Neural progenitor cell (in vitro differentiated cells): ENCODE measurements at regions not wholly inside any gene's neighbourhood (a gene's known extent, or its start where the extent isn't known, plus 50 kb on each side); places are given as distances from the start of the nearest gene placed in this dataset.
A peak's percentile ranks its signal among the peaks of the same experiment; 100 is the strongest.

ENCODE experiments used
- DNase-seq: peaks from one replicate; pipeline ENCODE4 v3.0.0-alpha.2; 2016; ENCODE audit warnings: low spot score
- H2AFZ ChIP-seq: fragments of 200-600 bp; sonication (generic); replicated peaks from 2 replicates; pipeline ENCODE4 v1.6.1; 2016; ENCODE audit warnings: antibody characterized with exemption
- H3F3A ChIP-seq: fragments of 200-600 bp; sonication (generic); 2 replicates; pipeline ENCODE4 v1.6.1; 2016; ENCODE audit warnings: antibody characterized with exemption, low read depth
- H3K27ac ChIP-seq: fragments of 200-600 bp; sonication (generic); 2 replicates; pipeline ENCODE4 v1.5.1; 2016; ENCODE audit warnings: mild to moderate bottlenecking
- H3K27me3 ChIP-seq: fragments of 200-600 bp; sonication (generic); 2 replicates; pipeline ENCODE4 v1.6.1; 2016; ENCODE audit warnings: mild to moderate bottlenecking, moderate library complexity
- H3K36me3 ChIP-seq: fragments of 200-600 bp; sonication (generic); 2 replicates; pipeline ENCODE4 v1.5.1; 2016
- H3K4me1 ChIP-seq: fragments of 200-600 bp; sonication (generic); 2 replicates; pipeline ENCODE4 v1.6.1; 2016; ENCODE audit warnings: mixed run types
- H3K4me2 ChIP-seq: fragments of 200-600 bp; sonication (generic); 2 replicates; pipeline ENCODE4 v1.6.1; 2016
- H3K4me3 ChIP-seq: fragments of 200-600 bp; sonication (generic); 2 replicates; pipeline ENCODE4 v1.5.1; 2016
- H3K79me2 ChIP-seq: fragments of 200-600 bp; sonication (generic); 2 replicates; pipeline ENCODE4 v1.6.1; 2016; ENCODE audit warnings: low read depth
- H3K9ac ChIP-seq: fragments of 200-600 bp; sonication (generic); 2 replicates; pipeline ENCODE4 v1.6.1; 2016
- H3K9me3 ChIP-seq: fragments of 200-600 bp; sonication (generic); 2 replicates; pipeline ENCODE4 v1.5.1; 2016; ENCODE audit warnings: low read depth
- H4K20me1 ChIP-seq: fragments of 200-600 bp; sonication (generic); 2 replicates; pipeline ENCODE4 v1.6.1; 2016; ENCODE audit warnings: low read depth
- H3K27ac Mint-ChIP-seq: 3 replicates; pipeline ENCODE4 v1.8.0; 2021; ENCODE audit warnings: mixed read lengths
- H3K27me3 Mint-ChIP-seq: 2 replicates; pipeline ENCODE4 v1.8.0; 2022; ENCODE audit warnings: low read depth, mild to moderate bottlenecking, inconsistent platforms, moderate library complexity, mixed read lengths; ENCODE audit not compliant: insufficient read depth
- H3K36me3 Mint-ChIP-seq: 3 replicates; pipeline ENCODE4 v1.8.0; 2021; ENCODE audit warnings: mixed read lengths
- H3K4me1 Mint-ChIP-seq: 3 replicates; pipeline ENCODE4 v1.8.0; 2021; ENCODE audit warnings: mixed read lengths
- H3K4me3 Mint-ChIP-seq: 3 replicates; pipeline ENCODE4 v1.8.0; 2021; ENCODE audit warnings: mild to moderate bottlenecking, moderate library complexity, mixed read lengths
- H3K9me3 Mint-ChIP-seq: 3 replicates; pipeline ENCODE4 v1.8.0; 2020; ENCODE audit warnings: mixed read lengths
- CTCF ChIP-seq: fragments of 200-600 bp; sonication (generic); IDR thresholded peaks from 2 replicates; pipeline ENCODE4 v1.5.1; 2017; ENCODE audit warnings: antibody characterized with exemption, mild to moderate bottlenecking
- EZH2 ChIP-seq: fragments of 200-600 bp; sonication (generic); IDR thresholded peaks from 2 replicates; pipeline ENCODE4 v1.6.1; 2017; ENCODE audit warnings: antibody characterized with exemption, mild to moderate bottlenecking, moderate library complexity
- EZH2phosphoT487 ChIP-seq: fragments of 200-600 bp; sonication (generic); IDR thresholded peaks from 2 replicates; pipeline ENCODE4 v1.6.1; 2017; ENCODE audit warnings: antibody characterized with exemption

- no peaks in the 10 kb centered on the region for H3K9me3 ChIP-seq
These were observed 490.9 kb downstream of the SHISA9 start for GRCh38 chr16:13392341-13392740.

DNA sequence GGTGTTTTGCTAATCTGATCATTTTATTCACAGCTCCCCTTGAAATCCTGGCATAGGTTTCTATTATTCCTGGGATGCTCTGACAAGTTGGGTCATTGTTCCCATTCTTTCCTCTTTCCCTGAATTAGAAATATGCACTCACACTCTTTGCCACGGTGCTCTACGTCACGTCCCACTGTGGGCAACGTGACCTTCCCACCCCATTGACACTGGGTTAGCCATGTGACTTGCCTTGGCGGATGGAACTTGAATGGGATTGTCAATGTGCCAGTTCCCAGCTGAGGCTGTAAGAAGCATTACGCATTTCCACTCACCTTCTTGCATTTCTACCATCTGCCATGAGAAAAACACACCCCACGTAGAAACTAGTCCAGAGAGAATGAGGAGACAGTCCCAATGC lies 492.4 kb downstream of the SHISA9 start:
- no peaks in the 10 kb centered on the region for H4K20me1 ChIP-seq
- no peak overlapping the region for H3K4me3 ChIP-seq
- TF ChIP-seq EZH2 (no peak), EZH2phosphoT487 (no peak), CTCF (no peak)
- H3K27ac ChIP-seq: no peak overlapping the region
- no peaks in the 10 kb centered on the region for H3K36me3 Mint-ChIP-seq
- no peak overlapping the region for H2AFZ ChIP-seq
- H3K27me3 ChIP-seq: no peaks in the 10 kb centered on the region
- H3K4me1 ChIP-seq: no peaks in the 10 kb centered on the region
- no peaks in the 10 kb centered on the region for H3K9me3 ChIP-seq
- H3K36me3 ChIP-seq: no peaks in the 10 kb centered on the region
- H3K4me3 Mint-ChIP-seq: no peak overlapping the region
- H3K79me2 ChIP-seq: no peaks in the 10 kb centered on the region
- H3K27ac Mint-ChIP-seq: no peak overlapping the region
- no peaks in the 10 kb centered on the region for H3F3A ChIP-seq
- H3K4me1 Mint-ChIP-seq: peaks cover 17% of the 10 kb centered on the region
- H3K9ac ChIP-seq: no peak overlapping the region
- peaks cover 4% of the 10 kb centered on the region for H3K9me3 Mint-ChIP-seq
- no peak overlapping the region for H3K4me2 ChIP-seq
- DNase-seq: no peak
- H3K27me3 Mint-ChIP-seq: peaks cover 4% of the 10 kb centered on the region

More at GRCh38 chr16:13392341-13392740, 490.9 kb downstream of the SHISA9 start:
- DNase-seq: no peak
- Histone ChIP-seq H3K4me1 (no peaks in the 10 kb centered on the region), H3K4me2 (no peak overlapping the region), H2AFZ (no peak overlapping the region), H3F3A (no peaks in the 10 kb centered on the region), H3K27me3 (no peaks in the 10 kb centered on the region), H4K20me1 (no peaks in the 10 kb centered on the region), H3K27ac (no peak overlapping the region), H3K9ac (no peak overlapping the region), H3K4me3 (no peak overlapping the region), H3K36me3 (no peaks in the 10 kb centered on the region), H3K79me2 (no peaks in the 10 kb centered on the region)
- Mint-ChIP-seq H3K9me3 (peaks cover 10% of the 10 kb centered on the region), H3K27ac (no peak overlapping the region), H3K36me3 (peaks cover 4% of the 10 kb centered on the region), H3K4me1 (peaks cover 17% of the 10 kb centered on the region), H3K27me3 (peaks cover 4% of the 10 kb centered on the region), H3K4me3 (no peak overlapping the region)
- TF ChIP-seq EZH2: no peak

DNA sequence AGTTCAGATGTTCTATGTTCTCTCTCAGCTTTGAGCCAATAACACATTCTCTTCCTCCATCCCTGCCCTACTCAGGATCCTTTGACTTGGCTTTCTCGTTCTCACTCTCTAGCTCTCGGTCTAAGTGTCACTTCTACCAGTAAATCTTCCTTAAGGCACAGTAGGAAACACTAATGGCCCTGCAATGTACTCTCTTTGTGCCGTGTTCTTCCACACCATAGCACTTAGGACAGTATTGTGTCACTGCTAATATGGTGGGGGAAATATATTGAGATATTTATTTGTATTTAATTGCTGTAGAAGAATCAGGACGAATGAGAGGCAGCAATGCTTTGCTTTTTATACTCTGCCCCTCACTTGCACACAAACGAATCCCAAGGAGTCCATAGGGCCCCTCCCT lies 493.1 kb downstream of the SHISA9 start:
- Histone ChIP-seq H4K20me1 (no peaks in the 10 kb centered on the region), H3K4me2 (no peak overlapping the region), H3K36me3 (no peaks in the 10 kb centered on the region), H3K9me3 (no peaks in the 10 kb centered on the region), H3K4me1 (no peaks in the 10 kb centered on the region), H3K27me3 (no peaks in the 10 kb centered on the region), H3K4me3 (no peak overlapping the region), H3K9ac (no peak overlapping the region), H3K79me2 (no peaks in the 10 kb centered on the region), H3K27ac (no peak overlapping the region), H2AFZ (no peak overlapping the region), H3F3A (no peaks in the 10 kb centered on the region)
- peaks cover 4% of the 10 kb centered on the region for H3K27me3 Mint-ChIP-seq
- no peaks in the 10 kb centered on the region for H3K36me3 Mint-ChIP-seq
- no peak for DNase-seq
- H3K9me3 Mint-ChIP-seq: no peaks in the 10 kb centered on the region
- H3K4me3 Mint-ChIP-seq: no peak overlapping the region
- no peak overlapping the region for H3K27ac Mint-ChIP-seq
- TF ChIP-seq CTCF (no peak), EZH2phosphoT487 (no peak), EZH2 (no peak)
- H3K4me1 Mint-ChIP-seq: peaks cover 17% of the 10 kb centered on the region

DNA sequence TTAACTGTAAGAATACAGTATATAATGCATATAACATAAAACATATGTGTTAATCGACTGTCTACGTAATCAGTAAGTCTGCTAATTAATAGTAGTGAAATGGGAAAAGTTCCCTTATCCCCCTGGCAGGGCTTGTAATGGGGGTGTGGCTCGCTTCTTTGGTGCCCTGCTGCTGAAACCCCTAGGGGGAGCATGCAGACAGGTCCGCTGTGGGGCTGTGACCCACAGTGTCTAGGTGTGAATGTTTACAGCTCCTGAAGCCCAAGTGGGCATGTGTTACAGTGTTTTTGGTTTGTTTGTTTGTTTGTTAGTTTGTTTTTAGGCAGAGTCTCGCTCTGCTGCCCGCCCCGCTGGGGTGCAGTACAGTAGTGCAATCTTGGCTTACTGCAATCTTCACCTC lies 495.7 kb downstream of the SHISA9 start:
- H3K36me3 ChIP-seq: no peaks in the 10 kb centered on the region
- no peak overlapping the region for H3K4me2 ChIP-seq
- no peaks in the 10 kb centered on the region for H3K27me3 ChIP-seq
- H3K4me1 ChIP-seq: no peaks in the 10 kb centered on the region
- Mint-ChIP-seq H3K9me3 (no peaks in the 10 kb centered on the region), H3K4me1 (peaks cover 4% of the 10 kb centered on the region), H3K27ac (no peak overlapping the region), H3K27me3 (peaks cover 10% of the 10 kb centered on the region), H3K4me3 (no peak overlapping the region), H3K36me3 (no peaks in the 10 kb centered on the region)
- no peak overlapping the region for H3K9ac ChIP-seq
- no peak overlapping the region for H3K4me3 ChIP-seq
- no peak overlapping the region for H2AFZ ChIP-seq
- no peaks in the 10 kb centered on the region for H3F3A ChIP-seq
- no peaks in the 10 kb centered on the region for H4K20me1 ChIP-seq
- H3K79me2 ChIP-seq: no peaks in the 10 kb centered on the region
- DNase-seq: no peak
- H3K27ac ChIP-seq: no peak overlapping the region
- no peaks in the 10 kb centered on the region for H3K9me3 ChIP-seq
- TF ChIP-seq EZH2: no peak
- TF ChIP-seq EZH2phosphoT487: no peak
- TF ChIP-seq CTCF: peak; percentile 23
